GM18507 (cell line): ENCODE measurements at regions not wholly inside any gene's neighbourhood (a gene's known extent, or its start where the extent isn't known, plus 50 kb on each side); places are given as distances from the start of the nearest gene placed in this dataset.
A peak's percentile ranks its signal among the peaks of the same experiment; 100 is the strongest.
"Not testable (repeated sequence)": the region's sequence is repeated elsewhere in the genome, so short reads cannot be mapped to it uniquely, and the experiment has no call there.

ENCODE experiments used
- DNase-seq: peaks from one replicate; pipeline ENCODE4 v3.0.0; 2011; ENCODE audit warnings: low read depth; ENCODE audit not compliant: insufficient read length; ENCODE audit errors: extremely low spot score
- FAIRE-seq: peaks from 2 replicates; lab custom pipeline; 2011; peaks lifted over from hg19 to GRCh38; lab: Jason Lieb, UNC

GRCh38 chr3:153260681-153261080 is 98.7 kb downstream of the RAP2B start:
- DNase-seq (no peak), FAIRE-seq (no peak)

- no peak for FAIRE-seq
- no peak for DNase-seq
Measured at GRCh38 chr3:153266619-153267018, 104.6 kb downstream of the RAP2B start.

GRCh38 chr3:153268564-153269279 is 106.7 kb downstream of the RAP2B start:
- FAIRE-seq (no peak), DNase-seq (no peak)

- no peak for FAIRE-seq
- no peak for DNase-seq
Measured at GRCh38 chr3:153269730-153270129, 107.7 kb downstream of the RAP2B start.

GRCh38 chr3:153273217-153273616 is 111.2 kb downstream of the RAP2B start:
- FAIRE-seq (no peak), DNase-seq (no peak)

GRCh38 chr3:153273767-153274435 is 111.9 kb downstream of the RAP2B start:
- DNase-seq: no peak
- no peak for FAIRE-seq

GRCh38 chr3:153274561-153274960 is 112.5 kb downstream of the RAP2B start:
- DNase-seq: no peak
- no peak for FAIRE-seq

- FAIRE-seq: no peak
- DNase-seq: no peak
Measured at GRCh38 chr3:153275514-153275913, 113.5 kb downstream of the RAP2B start.

GRCh38 chr3:153277029-153277428 is 115.0 kb downstream of the RAP2B start:
- no peak for DNase-seq
- no peak for FAIRE-seq

- not testable (repeated sequence) for DNase-seq, FAIRE-seq
Measured at GRCh38 chr3:153281236-153281997, 119.4 kb downstream of the RAP2B start.

- no peak for FAIRE-seq
- DNase-seq: no peak
Measured at GRCh38 chr3:153282355-153282754, 120.3 kb downstream of the RAP2B start.

- no peak for FAIRE-seq
Measured at GRCh38 chr3:153284282-153284938, 122.4 kb downstream of the RAP2B start.

GRCh38 chr3:153285194-153285641 is 123.2 kb downstream of the RAP2B start:
- DNase-seq (no peak), FAIRE-seq (no peak)

More at GRCh38 chr3:153284282-153284938, 122.4 kb downstream of the RAP2B start:
- DNase-seq: no peak

GRCh38 chr3:153285982-153286381 is 124.0 kb downstream of the RAP2B start:
- DNase-seq (no peak), FAIRE-seq (no peak)

- FAIRE-seq (no peak), DNase-seq (no peak)
Measured at GRCh38 chr3:153287017-153287416, 125.0 kb downstream of the RAP2B start.

- DNase-seq: no peak
- FAIRE-seq: no peak
Measured at GRCh38 chr3:153289334-153289808, 127.3 kb downstream of the RAP2B start.

GRCh38 chr3:153290268-153291015 is 128.4 kb downstream of the RAP2B start:
- no peak for DNase-seq
- no peak for FAIRE-seq

- DNase-seq (no peak), FAIRE-seq (peak; percentile 33)
Measured at GRCh38 chr3:153291059-153291685, 129.1 kb downstream of the RAP2B start.

GRCh38 chr3:153293265-153293664 is 131.2 kb downstream of the RAP2B start:
- FAIRE-seq (no peak), DNase-seq (no peak)
